Sigmoid colon (tissue), 4 donors: ENCODE measurements at regions not wholly inside any gene's neighbourhood (a gene's known extent, or its start where the extent isn't known, plus 50 kb on each side); places are given as distances from the start of the nearest gene placed in this dataset.

ENCODE experiments used
- EP300 ChIP-seq, 4 donors: sonication (generic); formaldehyde crosslinking; IDR thresholded peaks; one replicate each; pipeline ENCODE4 v1.6.1; 2017; ENCODE audit warnings: antibody characterized with exemption in 4 of 4
- POLR2A ChIP-seq, 2 donors: fragments of 450-650 bp; IDR thresholded peaks; one replicate each; pipeline ENCODE4 v1.6.1; 2016; ENCODE audit warnings: antibody characterized with exemption in 2 of 2, mild to moderate bottlenecking in 2 of 2, moderate library complexity in 2 of 2
- POLR2AphosphoS5 ChIP-seq, 4 donors: sonication (generic); formaldehyde crosslinking; IDR thresholded peaks; one replicate each; pipeline ENCODE4 v1.6.1; 2017; ENCODE audit warnings: antibody characterized with exemption in 4 of 4
- TF ChIP-seq, protein P1 (sequence below), 4 experiments: fragments of 450-650 bp in 3 of 4; fragments of 200-600 bp in 1 of 4; IDR thresholded peaks; one replicate each; pipeline ENCODE4 v1.5.1; 2016 to 2019; ENCODE audit warnings: antibody characterized with exemption in 4 of 4, mild to moderate bottlenecking in 3 of 4, moderate library complexity in 2 of 4

DNA sequence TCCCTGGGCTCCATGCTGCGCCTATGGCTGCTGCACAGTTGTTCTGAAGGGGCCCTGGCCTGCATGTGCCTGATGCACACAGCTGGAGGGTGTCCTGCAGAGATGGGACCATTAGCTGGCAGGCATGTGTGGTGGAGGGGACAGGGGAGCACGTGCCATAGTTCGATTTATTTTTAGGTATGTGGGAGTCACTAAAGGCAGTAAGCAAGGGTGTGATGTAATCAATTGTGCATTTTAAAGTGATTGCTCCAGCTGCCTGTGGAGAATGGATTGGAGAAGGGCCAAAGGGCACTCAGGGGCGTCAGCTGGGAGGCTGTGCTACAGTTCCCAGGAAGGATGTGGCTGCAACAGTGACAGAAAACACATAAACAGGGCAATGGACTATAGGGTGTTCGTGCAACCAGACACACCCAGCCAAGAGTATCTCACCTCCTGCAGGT, 205.1 kb downstream of the ARL4C start:
- TF ChIP-seq, protein P1, sequence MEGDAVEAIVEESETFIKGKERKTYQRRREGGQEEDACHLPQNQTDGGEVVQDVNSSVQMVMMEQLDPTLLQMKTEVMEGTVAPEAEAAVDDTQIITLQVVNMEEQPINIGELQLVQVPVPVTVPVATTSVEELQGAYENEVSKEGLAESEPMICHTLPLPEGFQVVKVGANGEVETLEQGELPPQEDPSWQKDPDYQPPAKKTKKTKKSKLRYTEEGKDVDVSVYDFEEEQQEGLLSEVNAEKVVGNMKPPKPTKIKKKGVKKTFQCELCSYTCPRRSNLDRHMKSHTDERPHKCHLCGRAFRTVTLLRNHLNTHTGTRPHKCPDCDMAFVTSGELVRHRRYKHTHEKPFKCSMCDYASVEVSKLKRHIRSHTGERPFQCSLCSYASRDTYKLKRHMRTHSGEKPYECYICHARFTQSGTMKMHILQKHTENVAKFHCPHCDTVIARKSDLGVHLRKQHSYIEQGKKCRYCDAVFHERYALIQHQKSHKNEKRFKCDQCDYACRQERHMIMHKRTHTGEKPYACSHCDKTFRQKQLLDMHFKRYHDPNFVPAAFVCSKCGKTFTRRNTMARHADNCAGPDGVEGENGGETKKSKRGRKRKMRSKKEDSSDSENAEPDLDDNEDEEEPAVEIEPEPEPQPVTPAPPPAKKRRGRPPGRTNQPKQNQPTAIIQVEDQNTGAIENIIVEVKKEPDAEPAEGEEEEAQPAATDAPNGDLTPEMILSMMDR (IDR thresholded peaks at IDR 0.05), result no peak
- no peak for TF ChIP-seq POLR2A (IDR thresholded peaks at IDR 0.05)
- TF ChIP-seq POLR2AphosphoS5 (IDR thresholded peaks at IDR 0.05), result peak in 1 of 4 donors; percentile 26
- peak in 2 of 4 donors; percentile 21 to 67 for TF ChIP-seq EP300 (IDR thresholded peaks at IDR 0.05)
